Stimulated activated CD8-positive, alpha-beta memory T cell treated with anti-CD3 and anti-CD28 coated beads, Interleukin-2, amount 100 ng/mL, for 1 hour (primary cell): ENCODE measurements at regions not wholly inside any gene's neighbourhood (a gene's known extent, or its start where the extent isn't known, plus 50 kb on each side); places are given as distances from the start of the nearest gene placed in this dataset.
"Not testable (repeated sequence)": the region's sequence is repeated elsewhere in the genome, so short reads cannot be mapped to it uniquely, and the experiment has no call there.

ENCODE experiments used
- DNase-seq, 2 donors: peaks; one replicate each; pipeline ENCODE4 v3.0.0-alpha.2; 2020; ENCODE audit warnings: low read depth in 2 of 2

DNA sequence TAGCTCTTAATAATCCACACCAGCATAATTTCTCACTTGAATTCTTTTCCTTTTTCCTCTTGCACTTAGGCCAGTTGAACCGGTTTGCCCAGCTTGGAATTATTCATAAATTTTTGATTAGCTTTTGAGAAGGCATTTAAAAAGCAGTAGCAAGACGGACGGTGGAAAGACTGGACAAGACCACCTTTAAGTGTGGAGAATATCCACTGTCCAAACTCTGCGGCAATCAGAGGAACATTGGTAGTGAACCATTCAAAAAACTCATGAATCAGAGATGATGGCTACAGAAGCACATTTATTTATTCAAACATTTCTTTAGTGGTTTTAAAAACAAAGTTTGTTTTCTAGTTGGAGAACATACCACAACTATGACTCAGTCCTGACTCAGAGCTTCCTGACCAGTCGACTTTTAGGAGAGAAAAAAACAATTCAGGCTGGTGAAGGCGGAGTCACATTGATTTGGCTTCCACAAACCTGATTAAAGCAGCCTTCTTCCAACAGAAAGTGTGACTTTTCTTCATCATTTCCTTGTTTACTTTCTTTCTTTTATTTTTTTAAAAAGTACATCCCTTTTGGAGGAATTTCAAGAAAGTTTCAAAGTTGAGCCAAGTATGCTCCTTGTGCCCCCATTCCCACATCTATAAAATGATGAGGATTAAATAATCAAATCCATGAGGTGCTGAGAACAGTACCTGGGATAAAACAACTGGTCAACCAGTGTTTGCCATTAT is 128.8 kb downstream of the ADSS2 start:
- DNase-seq = no peak

DNA sequence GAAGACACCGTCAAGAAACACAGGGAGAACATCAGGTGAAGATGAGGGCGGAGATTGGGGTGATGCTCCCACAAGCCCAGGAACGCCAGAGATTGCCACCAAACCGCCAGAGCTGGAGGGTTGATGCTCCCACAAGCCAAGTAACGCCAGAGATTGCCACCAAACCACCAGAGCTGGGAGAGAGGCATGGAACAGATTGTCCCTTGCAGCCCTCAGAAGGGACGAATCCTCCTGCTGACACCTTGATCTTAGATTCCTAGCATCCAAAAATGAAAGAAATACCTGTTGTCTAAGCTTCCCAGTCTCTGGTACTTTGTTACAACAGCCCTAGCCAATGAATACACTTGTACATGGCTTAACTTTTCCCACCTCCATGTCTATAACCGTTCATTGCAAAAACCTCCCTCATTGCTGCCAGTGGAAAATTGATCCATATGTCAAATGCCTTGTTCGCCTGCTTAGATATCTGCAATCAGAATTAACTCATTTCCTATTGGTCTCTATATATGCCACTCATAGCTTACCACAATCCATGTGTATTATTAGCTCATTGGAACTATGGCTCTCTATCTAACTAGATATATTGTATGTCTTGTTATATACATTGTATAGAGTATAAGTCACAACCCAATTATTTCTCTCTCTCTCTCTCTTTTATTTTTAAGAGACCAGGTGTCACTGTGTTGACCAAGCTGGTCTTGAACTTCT is 127.4 kb downstream of the ADSS2 start:
- DNase-seq = no peak

DNA sequence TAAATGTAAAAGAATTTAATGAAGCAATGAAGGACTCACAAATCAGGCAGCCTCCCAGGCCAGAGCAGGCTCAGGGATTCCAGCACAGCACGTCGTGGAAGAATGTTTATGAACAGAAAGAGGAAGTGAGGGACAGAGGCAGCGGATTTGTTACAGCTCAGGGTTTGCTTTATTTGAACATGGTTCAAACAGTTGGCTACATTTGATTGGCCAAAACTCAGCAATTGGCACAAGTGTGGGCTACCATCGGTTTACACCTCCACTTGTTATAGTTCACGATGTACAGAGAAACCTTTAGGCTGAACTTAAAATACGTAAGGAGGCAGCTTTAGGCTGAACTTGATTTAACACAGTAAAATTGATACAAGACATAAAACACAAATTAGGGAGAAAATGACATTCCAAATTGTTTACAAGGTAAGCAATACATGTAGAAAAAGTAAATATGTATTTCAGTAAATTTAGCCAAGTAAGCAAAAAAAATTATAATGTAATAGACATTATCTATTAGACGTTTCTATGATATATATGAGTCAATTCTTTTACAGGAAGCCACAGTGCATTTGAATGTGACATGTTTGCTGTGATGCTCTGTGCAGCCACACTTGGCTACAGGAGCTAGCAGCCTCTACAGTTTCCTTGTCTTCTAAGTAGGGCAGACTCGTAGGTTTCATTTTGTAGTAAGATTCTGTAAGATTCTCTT is 126.5 kb downstream of the ADSS2 start:
- no peak for DNase-seq

DNA sequence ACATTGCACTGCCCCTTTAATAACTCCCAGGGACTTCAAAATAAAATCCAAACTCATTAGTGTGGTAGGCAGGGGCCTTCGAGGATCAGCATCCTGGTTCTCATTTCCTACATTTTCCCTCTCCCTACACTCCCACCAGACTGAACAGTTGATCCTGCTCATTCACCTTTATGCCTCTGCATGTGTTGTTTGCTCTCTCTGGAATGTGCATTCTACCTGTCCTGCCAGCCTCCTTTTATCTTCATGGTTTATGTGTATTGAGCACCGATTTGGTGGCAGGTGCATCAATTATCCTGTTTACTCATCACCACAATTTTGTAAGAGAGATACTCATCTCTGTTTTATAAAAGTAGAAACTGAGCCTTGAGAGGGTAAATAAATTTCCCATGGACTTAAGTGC is 125.0 kb downstream of the ADSS2 start:
- DNase-seq = no peak

DNA sequence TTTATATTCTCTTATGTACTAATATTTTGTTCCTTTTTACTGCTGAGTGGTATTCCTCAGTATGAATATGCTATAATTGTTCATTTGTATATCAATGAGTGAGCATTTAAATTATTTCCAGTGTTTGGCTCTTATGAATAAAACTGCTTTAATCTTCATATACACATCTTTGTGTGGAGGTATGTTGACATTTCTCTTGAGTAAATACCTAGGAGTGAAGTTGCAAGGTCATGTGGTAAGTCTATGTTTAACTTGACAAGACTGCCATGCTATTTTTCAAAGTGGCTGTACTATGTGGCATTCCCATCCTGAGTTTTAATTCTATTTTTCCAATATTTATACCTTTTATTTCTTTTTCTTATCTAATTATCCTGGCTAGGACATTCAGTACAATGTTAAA is 124.2 kb downstream of the ADSS2 start:
- DNase-seq = no peak

DNA sequence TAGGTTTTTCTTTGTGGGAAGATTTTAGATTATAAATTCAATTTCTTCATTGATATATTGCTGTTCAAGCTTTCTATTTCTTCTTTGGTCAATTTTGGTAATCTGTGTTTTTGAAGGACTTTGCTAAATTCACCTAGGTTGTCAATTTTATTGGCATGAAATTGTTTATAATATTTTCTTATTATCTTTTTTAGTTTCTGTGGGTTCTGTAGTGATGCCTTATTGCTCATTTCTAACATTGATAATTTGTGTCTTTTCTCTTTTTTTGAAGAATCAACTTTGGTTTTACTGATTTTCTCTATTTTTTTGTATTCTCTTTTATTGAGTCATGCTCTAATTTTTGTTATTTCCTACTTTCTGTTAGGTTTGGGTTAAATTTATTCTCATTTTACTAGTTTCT is 123.2 kb downstream of the ADSS2 start:
- DNase-seq = no peak

DNA sequence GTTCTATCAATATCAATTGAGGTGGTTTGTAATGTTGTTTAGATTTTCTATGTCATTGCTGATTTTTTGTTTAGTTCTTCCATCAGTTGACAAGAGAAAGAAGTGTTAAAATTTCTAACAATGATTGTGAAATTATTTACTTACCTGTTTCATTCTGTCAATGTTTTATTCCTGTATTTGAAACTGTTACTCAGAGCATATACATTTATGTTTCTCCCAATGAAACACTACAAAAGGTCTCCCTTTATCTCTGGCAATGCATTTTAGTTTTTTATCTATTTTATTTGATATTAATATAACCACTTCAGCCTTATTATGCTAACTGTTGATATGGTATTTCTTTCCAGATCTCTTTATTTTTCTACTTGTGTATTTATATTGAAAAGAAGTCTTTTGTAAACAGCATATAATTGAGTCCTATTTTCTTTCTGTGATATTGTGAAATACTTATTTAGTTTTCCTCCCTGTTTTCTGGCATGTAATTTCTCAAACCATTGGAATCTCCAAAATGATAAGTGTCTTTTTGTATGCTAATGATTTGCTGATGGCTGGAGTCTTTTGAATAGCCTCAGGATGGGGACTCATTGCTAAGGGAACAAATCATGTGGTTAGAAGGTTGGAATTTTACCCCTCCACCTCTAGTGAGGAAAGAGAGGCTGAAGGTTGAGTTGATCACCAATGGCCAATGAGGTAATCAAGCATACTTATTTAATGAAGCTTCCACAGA is 122.0 kb downstream of the ADSS2 start:
- DNase-seq = no peak

DNA sequence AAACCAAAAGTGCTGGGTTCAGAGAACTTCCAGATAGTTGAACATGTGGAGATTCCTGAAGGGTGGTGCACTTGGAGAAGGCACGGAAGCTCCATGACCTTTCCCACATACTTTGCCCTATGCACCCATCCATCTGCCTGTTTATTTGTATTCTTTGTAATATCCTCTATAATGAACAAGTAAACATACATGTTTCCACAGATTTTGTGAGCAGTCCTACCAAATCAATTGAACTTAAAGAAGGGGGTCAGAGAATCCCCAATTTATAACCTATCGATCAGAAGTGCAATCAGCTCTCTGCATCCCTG is 121.4 kb downstream of the ADSS2 start:
- DNase-seq = no peak

DNA sequence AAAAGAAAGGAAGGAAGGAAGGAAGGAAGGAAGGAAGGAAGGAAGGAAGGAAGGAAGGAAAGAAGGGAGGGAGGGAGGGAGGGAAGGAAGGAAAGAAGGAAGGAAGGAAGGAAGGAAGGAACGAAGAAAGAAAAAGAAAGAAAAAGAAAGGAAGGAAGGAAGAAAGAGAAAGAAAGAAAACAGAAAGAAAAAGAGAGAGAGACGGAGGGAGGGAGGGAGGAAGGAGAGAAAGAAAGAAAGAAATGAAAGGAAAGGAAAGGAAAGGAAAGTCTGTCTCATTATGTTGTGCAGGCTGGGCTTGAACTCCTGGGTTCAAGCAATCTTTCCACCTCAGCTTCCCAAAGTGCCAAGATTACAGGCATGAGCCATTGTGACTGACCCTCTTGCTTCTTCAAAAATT is 118.9 kb downstream of the ADSS2 start:
- not testable (repeated sequence) for DNase-seq

DNA sequence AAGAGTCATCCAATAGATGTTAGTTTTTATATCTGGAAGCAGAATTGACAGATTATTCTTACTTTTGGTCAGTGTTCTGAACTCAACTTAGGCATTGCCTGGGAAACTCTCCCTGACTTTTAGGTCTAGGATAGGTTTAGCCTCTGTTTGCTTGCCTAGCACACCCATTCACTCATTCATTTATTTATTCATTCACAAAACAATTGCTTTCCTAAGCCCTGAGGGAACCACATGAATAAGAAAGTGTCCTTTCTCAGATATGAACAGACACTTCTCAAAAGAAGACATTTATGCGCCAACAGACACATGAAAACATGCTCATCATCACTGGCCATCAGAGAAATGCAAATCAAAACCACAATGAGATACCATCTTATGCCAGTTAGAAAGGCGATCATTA is 117.4 kb downstream of the ADSS2 start:
- DNase-seq = not testable (repeated sequence)

DNA sequence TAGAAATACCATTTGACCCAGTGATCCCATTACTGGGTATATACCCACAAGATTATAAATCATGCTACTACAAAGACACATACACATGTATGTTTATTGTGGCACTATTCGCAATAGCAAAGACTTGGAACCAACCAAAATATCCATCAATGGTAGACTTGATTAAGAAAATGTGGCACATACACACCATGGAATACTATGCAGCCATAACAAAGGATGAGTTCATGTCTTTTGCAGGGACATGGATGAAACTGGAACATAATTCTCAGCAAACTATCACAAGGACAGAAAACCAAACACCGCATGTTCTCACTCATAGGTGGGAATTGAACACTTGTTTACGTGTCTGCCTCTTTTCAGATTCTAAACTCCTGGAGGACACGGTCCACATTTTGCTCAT is 116.9 kb downstream of the ADSS2 start:
- DNase-seq = not testable (repeated sequence)

DNA sequence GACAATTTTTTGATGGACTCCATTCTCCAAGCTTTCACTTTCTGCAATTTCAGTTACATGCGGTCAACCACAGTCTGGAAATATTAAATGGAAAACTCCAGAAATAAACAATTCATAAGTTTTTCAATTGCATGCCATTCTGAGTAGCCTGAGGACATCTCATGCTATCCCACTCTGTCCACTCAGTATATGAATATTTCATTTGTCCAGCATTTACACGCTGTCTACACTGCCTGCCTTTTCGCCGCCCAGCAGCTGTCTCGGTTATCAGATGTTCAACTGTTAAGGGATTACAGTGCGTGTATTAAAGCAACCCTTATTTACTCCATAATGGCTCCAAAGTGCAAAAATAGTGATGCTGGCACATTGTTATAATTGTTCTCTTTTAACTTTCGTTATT is 116.3 kb downstream of the ADSS2 start:
- DNase-seq = no peak

DNA sequence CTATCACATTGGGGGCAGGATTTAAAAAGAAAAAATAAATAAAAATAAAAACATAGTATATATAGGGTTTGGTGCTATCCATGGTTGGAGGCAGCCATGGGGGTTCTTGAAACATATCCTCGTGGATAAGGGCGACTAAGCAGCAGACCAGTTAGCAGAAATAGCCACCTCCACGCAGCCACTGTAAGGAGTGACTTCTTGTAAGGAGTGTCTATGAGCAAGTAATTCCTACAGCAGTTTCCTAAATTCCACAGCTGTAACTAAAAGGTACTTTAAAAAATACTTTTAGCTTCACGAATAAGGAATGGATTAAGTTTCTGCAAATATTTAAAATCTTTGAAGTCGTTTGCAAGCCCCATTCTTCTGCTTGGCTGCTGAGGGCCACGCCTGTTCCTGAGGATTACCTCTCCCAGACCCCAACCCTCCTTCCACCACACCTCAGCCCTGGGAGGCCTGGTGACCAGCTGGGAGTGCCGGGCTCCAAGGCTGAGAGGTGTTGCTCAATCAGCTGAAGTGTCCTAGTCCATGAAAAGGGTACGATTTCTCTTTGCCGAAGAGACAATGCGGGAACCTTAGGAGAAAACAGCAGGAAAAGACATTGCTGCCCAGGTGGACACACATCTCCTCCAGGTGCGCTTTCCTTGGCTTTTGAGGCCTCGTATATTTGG is 115.3 kb downstream of the ADSS2 start:
- DNase-seq = no peak

DNA sequence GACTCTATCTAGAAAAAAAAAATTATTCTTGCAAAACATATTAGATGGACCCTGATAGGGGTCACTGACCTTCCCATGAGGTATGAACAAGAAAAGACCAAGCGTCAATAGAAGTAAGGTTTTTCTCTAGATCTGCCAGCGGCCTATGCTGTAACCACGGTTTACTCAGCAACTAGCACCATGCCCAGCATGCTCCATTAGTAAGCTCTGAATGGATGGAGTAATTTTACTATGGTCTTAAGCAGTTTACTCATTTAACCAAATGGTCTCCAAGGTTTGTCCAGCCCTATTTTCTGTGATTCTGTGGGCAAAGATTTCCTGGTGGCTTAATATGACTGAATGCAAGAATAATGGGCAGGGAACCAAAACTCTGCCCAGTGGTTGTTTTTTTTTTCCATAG is 113.9 kb downstream of the ADSS2 start:
- no peak for DNase-seq

DNA sequence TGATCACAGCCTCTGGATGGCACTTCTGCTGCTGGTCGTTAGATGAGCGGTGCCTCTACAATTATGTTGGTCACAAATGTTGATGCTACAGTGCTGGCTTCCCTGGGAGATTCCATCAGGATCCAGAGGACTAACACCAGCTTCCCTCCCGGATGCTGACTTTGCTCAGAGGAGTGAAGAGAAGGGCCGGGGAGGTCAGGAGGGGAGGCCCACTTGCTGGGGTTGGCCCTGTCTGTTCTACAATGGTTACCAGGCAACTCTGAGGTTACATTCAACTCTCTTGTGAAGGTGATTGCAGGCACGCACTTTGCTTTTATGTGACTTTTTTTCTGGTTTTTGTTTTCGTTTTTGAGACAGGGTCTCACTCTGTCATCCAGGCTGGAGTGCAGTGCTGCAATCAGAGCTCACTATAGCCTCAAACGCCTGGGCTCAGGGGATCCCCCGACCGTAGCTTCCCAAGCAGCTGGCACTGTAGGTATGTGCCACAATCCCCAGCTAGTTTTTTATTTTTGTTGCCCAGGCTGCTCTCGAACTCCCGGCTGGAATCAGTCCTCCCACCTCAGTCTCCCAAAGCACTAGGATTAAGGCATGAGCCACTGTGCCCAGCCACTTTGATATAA is 112.5 kb downstream of the ADSS2 start:
- no peak for DNase-seq

DNA sequence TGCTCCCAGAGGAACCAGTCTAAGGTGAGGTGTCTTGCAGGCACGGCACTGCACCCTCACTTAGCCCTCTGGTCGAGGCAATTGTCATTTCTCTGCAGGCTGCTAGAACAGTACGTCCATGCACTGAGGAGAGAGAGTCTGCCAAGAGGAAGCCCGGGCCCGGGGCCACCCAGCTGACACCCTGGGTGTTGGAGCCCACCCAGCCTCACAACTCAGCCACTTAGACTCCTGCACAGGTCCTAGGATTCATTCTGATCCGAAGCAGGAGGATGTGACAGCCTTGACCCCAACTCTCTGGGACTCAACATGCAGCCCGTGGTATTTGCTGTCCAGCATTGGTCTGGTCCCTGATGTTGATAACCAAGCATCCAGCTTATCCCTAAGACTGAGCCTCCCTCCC is 111.9 kb downstream of the ADSS2 start:
- DNase-seq = no peak

DNA sequence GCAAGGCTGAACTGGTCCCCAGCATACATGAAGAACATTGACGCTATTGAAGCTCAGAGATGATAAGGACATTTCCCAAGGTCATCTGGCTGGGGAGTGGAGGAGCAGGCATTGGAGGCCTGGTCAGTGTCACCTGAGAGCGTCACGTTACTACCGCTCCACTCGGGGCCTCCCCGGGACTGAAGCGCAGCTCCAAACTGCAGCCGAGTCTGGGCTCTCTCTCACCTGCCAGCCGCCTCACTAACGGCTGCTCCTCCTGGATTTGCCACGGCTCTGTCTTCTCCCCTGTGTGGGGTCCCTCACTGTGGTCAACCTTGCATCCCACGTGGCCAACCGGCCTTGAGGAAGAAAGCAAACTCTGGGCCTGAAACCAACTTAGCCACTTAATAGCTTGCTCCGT is 111.3 kb downstream of the ADSS2 start:
- DNase-seq = no peak

DNA sequence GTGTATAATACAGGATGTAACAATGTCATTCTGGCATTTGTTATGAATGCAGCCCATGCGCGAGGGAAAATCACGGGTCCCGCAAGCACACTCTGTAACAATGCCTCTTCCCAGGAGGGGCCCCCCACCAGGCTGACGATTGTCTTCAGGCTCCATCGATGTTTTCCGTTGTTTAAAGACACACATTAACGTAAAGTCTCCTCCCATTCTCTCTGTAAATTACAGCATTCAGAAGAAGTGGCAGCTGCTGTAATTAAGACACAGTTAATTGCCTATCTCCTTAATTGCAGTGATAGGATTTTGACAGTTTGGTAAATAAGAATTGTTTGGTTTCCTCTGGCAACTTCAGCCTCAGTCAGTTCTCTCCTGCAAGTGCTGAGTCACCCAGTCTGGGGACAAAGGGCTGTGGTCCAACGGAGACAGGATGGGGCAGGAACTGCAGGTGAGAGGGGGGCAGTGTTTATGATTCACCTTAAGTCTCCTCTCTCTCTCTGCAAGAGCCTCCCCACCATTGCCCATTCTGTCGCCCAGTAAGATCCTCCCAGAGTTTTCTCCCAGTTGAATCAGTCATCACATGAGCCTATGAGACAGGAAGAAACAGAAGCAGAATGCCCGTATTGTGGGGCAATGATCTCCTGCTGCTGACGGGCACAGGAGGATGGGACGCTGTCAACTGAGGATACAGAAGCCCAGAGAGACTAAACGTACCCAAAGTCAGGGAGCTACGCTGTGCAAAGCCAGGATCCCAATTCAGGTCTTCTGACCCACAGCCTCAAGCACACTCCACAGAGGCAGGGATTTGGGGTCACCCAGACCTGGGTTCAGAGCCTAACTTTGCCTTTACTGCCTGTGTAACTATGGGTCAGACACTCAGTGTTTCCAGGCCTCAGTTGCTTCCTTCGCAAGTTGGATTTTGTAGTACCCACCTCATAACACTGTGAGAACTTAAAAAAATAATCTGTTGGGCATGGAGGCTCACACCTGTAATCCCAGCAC is 110.0 kb downstream of the ADSS2 start:
- DNase-seq = no peak

DNA sequence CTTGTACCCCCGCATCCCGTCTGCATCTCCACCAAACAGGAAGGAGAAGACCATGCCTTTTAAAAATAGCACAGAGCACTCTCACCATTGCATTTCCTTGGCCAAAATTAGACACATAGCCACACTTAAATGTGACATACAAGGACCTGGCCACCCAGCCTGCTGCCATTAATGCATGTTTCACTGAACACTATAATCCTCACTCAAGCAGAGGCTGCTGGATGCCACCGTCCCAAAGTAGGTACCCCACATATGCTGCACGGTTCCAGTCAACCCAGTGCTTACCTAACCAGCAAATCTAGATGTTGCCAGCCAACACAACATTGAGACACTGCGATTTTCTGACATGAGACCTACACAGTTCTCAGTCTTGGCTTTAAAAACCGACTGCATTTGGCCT is 107.7 kb downstream of the ADSS2 start:
- no peak for DNase-seq

DNA sequence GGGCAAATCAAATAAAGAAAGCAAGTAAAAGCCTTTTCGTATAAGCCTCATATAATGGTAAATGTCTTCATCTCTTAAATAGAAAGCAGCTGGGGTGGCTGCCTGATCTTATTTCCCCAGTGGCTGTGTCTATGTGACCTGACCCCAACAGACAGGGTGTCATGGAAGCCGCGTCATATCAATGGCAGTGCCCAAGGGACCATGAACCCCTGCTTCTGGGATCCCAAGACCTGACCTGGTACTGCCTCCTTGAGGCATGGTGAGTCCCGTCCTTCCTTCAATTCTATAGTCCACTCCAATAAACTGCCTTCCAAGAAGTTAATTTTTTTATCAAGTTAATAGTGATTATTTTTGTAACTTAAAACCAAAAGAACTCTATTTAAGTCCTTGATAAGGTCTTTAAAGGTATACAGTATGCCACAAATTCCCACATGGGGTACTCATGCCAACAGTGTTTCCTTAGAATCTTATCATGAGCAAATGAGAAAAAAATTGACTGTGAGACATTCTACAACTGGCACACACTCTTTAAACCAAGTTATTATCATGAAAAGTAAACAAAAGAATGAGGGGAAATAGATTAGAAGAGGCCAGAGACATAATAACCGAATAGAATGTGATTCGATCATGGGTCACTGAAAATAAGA is 104.6 kb downstream of the ADSS2 start:
- no peak for DNase-seq
